ENCODE measurements at regions not wholly inside any gene's neighbourhood (a gene's known extent, or its start where the extent isn't known, plus 50 kb on each side); places are given as distances from the start of the nearest gene placed in this dataset.

GRCh38 chr6:84371681-84372080 lies 144.2 kb upstream of the CEP162 start:
- H3K36me3 ChIP-seq (ENCODE audit: insufficient read depth, low read length): no peaks in the 10 kb centered on the region
- no peak overlapping the region for H3K9ac ChIP-seq (ENCODE audit: low read depth, low read length)
- H3K9me3 ChIP-seq (ENCODE audit: control insufficient read depth, insufficient read depth, low read length): no peaks in the 10 kb centered on the region
- no peaks in the 10 kb centered on the region for H3K4me1 ChIP-seq (ENCODE audit: insufficient read depth, low read length)

GRCh38 chr6:84362193-84362821 lies 134.9 kb upstream of the CEP162 start:
- Histone ChIP-seq H3K9me3 (ENCODE audit: control insufficient read depth, insufficient read depth, low read length) (no peaks in the 10 kb centered on the region), H3K36me3 (ENCODE audit: insufficient read depth, low read length) (no peaks in the 10 kb centered on the region), H3K4me1 (ENCODE audit: insufficient read depth, low read length) (no peaks in the 10 kb centered on the region), H3K9ac (ENCODE audit: low read depth, low read length) (no peak overlapping the region)

- H3K36me3 ChIP-seq (ENCODE audit: insufficient read depth, low read length): no peaks in the 10 kb centered on the region
- no peaks in the 10 kb centered on the region for H3K9me3 ChIP-seq (ENCODE audit: control insufficient read depth, insufficient read depth, low read length)
- H3K9ac ChIP-seq (ENCODE audit: low read depth, low read length): no peak overlapping the region
- no peaks in the 10 kb centered on the region for H3K4me1 ChIP-seq (ENCODE audit: insufficient read depth, low read length)
These were observed 134.1 kb upstream of the CEP162 start for GRCh38 chr6:84361372-84362192.

- Histone ChIP-seq H3K9ac (ENCODE audit: low read depth, low read length) (no peak overlapping the region), H3K36me3 (ENCODE audit: insufficient read depth, low read length) (no peaks in the 10 kb centered on the region), H3K4me1 (ENCODE audit: insufficient read depth, low read length) (no peaks in the 10 kb centered on the region), H3K9me3 (ENCODE audit: control insufficient read depth, insufficient read depth, low read length) (no peaks in the 10 kb centered on the region)
These were observed 132.6 kb upstream of the CEP162 start for GRCh38 chr6:84360039-84360438.

DNA sequence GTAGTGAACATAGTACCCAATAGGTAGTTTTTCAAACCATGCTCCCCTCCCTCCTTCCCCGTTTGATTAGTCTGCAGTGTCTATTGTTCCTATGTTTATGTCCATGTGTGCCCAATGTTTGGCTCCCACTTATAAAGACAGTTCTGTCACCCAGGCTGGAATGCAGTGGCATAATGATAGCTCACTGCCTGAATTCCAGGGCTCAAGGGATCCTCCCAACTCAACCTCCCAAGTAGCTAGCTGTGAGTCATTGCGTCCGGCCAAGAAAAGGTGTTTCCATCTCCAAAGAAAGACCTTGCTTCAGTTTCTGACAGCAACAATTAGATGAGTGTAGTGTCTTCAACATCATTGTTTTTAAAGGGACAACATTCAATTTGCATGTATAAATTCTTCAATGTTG lies 131.1 kb upstream of the CEP162 start:
- H3K9ac ChIP-seq (ENCODE audit: low read depth, low read length): no peak overlapping the region
- no peaks in the 10 kb centered on the region for H3K4me1 ChIP-seq (ENCODE audit: insufficient read depth, low read length)
- H3K36me3 ChIP-seq (ENCODE audit: insufficient read depth, low read length): no peaks in the 10 kb centered on the region
- no peaks in the 10 kb centered on the region for H3K9me3 ChIP-seq (ENCODE audit: control insufficient read depth, insufficient read depth, low read length)

DNA sequence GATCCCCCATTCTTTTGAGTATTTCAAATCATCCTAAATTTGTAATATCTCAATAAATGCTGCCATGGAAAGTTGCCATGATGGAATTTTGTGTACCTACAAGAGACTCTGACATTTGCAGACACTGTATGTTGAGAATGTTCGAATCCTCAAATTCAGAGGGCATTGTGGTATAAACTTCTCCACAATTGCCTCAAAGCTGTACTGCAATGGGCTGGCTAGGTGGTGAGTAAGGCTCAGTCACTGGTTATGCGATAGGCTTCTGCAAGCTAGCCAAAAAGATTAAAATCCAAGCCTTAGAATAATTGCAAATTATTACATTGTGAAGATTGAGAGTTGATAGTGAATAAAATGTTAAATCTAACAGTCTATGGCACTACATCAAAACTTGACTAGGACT lies 130.2 kb upstream of the CEP162 start:
- Histone ChIP-seq H3K4me1 (ENCODE audit: insufficient read depth, low read length) (no peaks in the 10 kb centered on the region), H3K36me3 (ENCODE audit: insufficient read depth, low read length) (no peaks in the 10 kb centered on the region), H3K9me3 (ENCODE audit: control insufficient read depth, insufficient read depth, low read length) (no peaks in the 10 kb centered on the region), H3K9ac (ENCODE audit: low read depth, low read length) (no peak overlapping the region)

DNA sequence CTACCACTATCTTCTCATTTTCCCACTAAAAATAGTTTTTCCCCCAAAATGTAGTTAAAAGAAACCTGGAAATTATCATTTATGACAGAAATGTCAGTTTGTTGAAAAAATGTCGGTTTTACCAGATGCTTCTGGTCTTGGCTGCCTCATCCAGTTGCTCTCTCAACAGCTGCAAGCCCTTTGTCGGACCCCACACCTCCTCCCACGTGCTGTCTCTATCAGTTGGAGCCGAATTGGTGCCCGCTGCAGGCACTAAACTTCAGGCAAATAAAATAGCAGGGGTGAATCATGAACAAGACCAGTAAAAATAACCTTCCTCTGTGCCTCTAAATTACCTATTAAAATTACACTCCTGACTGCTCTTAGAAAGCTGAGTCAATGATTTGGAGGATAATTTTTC lies 129.5 kb upstream of the CEP162 start:
- no peaks in the 10 kb centered on the region for H3K36me3 ChIP-seq (ENCODE audit: insufficient read depth, low read length)
- no peaks in the 10 kb centered on the region for H3K4me1 ChIP-seq (ENCODE audit: insufficient read depth, low read length)
- no peaks in the 10 kb centered on the region for H3K9me3 ChIP-seq (ENCODE audit: control insufficient read depth, insufficient read depth, low read length)
- no peak overlapping the region for H3K9ac ChIP-seq (ENCODE audit: low read depth, low read length)

DNA sequence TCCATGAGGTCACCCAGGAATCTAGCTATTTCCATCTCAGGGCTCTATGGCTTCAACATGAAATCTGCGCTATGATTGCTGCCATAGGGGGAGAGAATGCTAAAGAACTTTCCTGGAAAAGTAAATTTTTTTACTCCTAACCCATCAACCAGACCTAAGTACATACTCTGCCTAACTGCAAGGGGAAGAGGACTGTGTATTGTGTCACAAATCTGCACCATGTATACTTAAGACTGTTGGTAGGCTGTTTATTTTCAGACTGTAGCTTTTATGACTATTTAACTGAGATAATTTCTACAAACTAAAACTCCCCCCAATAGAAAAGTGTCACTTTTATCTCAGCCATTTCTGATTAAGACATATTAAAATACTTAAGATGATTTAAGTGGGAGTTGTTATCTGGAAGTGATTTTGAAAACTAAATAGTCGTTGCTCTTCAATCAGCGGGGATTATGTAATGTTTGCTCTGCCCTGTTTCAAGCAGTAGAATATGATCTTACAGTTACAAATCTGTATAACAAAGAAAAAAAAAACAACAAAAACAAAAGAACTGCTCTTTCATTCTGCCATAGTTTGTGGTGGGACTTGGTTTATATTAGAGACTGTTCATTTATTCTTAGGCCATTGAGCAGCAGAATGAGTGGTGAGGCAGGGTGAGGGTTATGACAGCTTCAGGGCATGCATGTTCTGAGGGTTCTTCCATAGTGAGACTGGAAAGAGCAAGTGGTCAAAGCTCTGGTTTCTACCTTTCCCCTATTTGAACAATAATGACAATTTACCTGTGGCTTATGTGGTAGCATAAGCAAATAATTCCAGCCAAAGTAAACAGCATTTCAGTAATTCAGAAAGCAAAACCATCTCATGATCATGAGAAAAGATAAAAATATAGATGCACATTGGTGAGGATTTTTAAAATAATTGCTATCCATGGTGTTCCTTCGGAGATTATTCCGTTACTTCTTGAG lies 126.3 kb upstream of the CEP162 start:
- Histone ChIP-seq H3K9me3 (ENCODE audit: control insufficient read depth, insufficient read depth, low read length) (no peaks in the 10 kb centered on the region), H3K9ac (ENCODE audit: low read depth, low read length) (no peak overlapping the region), H3K4me1 (ENCODE audit: insufficient read depth, low read length) (no peaks in the 10 kb centered on the region), H3K36me3 (ENCODE audit: insufficient read depth, low read length) (no peaks in the 10 kb centered on the region)

DNA sequence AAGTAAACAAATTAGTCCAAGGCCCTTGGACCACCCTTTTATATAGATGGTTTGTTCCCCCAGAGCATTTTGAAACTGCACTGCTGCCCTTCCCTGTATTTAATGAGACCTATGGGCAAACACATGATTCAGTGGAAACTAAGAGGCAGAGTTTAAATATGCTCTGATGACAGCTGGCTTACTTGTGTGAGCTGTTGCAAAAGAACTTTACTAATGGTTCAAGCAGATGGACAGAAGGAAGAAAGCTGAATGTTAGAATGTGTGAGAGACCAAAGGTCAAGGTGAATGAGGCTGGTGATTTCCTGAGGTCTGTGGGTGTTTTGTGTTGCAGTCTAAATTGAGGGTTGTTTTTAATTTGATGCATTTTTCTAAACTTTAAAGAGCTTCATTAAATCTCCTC lies 123.0 kb upstream of the CEP162 start:
- H3K36me3 ChIP-seq (ENCODE audit: insufficient read depth, low read length): no peaks in the 10 kb centered on the region
- no peaks in the 10 kb centered on the region for H3K9me3 ChIP-seq (ENCODE audit: control insufficient read depth, insufficient read depth, low read length)
- H3K4me1 ChIP-seq (ENCODE audit: insufficient read depth, low read length): no peaks in the 10 kb centered on the region
- H3K9ac ChIP-seq (ENCODE audit: low read depth, low read length): no peak overlapping the region

GRCh38 chr6:84349542-84349941 lies 122.1 kb upstream of the CEP162 start:
- no peaks in the 10 kb centered on the region for H3K4me1 ChIP-seq (ENCODE audit: insufficient read depth, low read length)
- H3K36me3 ChIP-seq (ENCODE audit: insufficient read depth, low read length): no peaks in the 10 kb centered on the region
- no peaks in the 10 kb centered on the region for H3K9me3 ChIP-seq (ENCODE audit: control insufficient read depth, insufficient read depth, low read length)
- H3K9ac ChIP-seq (ENCODE audit: low read depth, low read length): no peak overlapping the region

- Histone ChIP-seq H3K9me3 (ENCODE audit: control insufficient read depth, insufficient read depth, low read length) (no peaks in the 10 kb centered on the region), H3K36me3 (ENCODE audit: insufficient read depth, low read length) (no peaks in the 10 kb centered on the region), H3K9ac (ENCODE audit: low read depth, low read length) (no peak overlapping the region), H3K4me1 (ENCODE audit: insufficient read depth, low read length) (no peaks in the 10 kb centered on the region)
These were observed 121.4 kb upstream of the CEP162 start for GRCh38 chr6:84348801-84349200.

DNA sequence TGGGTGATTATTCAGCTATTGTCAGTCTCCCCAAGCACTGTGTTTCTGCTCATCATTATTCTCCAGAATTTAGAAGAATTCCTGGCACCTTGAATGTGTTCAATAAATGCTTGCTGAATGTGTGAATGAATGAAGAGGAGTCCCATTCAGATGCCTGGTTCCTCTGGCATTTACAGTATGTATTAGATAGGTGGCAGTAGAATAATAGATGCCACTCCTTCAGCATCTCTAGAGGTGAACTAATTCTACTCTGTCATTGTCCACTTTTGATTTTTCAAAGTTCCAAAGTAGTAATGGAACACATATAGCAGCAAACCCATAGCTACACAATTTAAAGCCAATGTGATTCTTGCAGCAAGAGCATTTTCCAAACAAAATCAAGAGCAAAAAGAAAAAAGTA lies 118.9 kb upstream of the CEP162 start:
- Histone ChIP-seq H3K9ac (ENCODE audit: low read depth, low read length) (no peak overlapping the region), H3K9me3 (ENCODE audit: control insufficient read depth, insufficient read depth, low read length) (no peaks in the 10 kb centered on the region), H3K4me1 (ENCODE audit: insufficient read depth, low read length) (no peaks in the 10 kb centered on the region), H3K36me3 (ENCODE audit: insufficient read depth, low read length) (no peaks in the 10 kb centered on the region)

- H3K9ac ChIP-seq (ENCODE audit: low read depth, low read length): no peak overlapping the region
- no peaks in the 10 kb centered on the region for H3K4me1 ChIP-seq (ENCODE audit: insufficient read depth, low read length)
- H3K9me3 ChIP-seq (ENCODE audit: control insufficient read depth, insufficient read depth, low read length): no peaks in the 10 kb centered on the region
- no peaks in the 10 kb centered on the region for H3K36me3 ChIP-seq (ENCODE audit: insufficient read depth, low read length)
These were observed 116.6 kb upstream of the CEP162 start for GRCh38 chr6:84344005-84344404.

DNA sequence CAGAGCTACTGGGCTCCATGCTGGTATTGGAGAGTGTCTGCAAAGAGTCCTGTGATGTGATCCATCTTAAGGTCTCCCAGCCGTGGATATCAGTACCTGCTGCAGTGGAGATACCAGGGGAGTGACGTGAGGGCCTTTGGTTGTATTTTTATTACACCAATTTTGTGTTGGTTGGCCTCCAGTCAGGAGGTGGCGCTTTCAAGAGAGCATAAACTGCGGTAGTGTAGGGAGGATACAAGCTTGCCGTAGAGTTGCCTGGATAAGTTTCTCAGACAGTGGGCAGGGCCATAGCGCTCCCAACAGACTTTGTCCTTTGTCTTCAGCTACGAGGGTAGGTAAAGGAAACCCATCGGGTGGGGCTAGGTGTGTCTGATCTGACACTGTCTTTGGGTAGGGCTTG lies 113.0 kb upstream of the CEP162 start:
- Histone ChIP-seq H3K9ac (ENCODE audit: low read depth, low read length) (no peak overlapping the region), H3K9me3 (ENCODE audit: control insufficient read depth, insufficient read depth, low read length) (no peaks in the 10 kb centered on the region), H3K4me1 (ENCODE audit: insufficient read depth, low read length) (no peaks in the 10 kb centered on the region), H3K36me3 (ENCODE audit: insufficient read depth, low read length) (no peaks in the 10 kb centered on the region)

All from ES-I3 (cell line).